ENCODE measurements at regions not wholly inside any gene's neighbourhood (a gene's known extent, or its start where the extent isn't known, plus 50 kb on each side); places are given as distances from the start of the nearest gene placed in this dataset.

DNA sequence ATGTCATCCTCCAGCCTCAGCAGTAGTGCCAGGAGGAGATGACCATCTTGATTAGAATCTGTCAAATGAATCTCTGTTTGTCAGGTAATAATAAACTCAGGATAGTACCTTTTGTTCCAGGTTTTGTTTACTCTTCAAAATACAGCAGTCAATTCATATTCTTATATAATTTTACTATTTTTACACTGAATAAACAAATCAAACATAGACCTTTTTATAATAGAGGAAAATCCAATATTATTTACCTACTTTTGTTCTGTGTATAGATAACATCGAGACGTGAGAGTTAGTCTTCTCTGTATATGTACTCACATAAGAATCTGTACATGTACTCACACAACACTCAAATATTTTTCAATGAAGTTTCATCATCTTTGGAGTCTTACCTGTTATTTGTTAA, 365.4 kb upstream of the EPHA5 start:
- Histone ChIP-seq H3K27me3 (no peaks in the 10 kb centered on the region), H3K4me3 (no peak overlapping the region), H3K4me1 (no peaks in the 10 kb centered on the region), H3K9me3 (no peaks in the 10 kb centered on the region), H3K27ac (no peak overlapping the region), H3K36me3 (no peaks in the 10 kb centered on the region)
- 50 to 74% methylated on average over 2 of the region's 2 CpGs for WGBS, 2 donors (ENCODE audit: low coverage in 1 of 2)
- no peak for DNase-seq
- no peak for TF ChIP-seq POLR2A (IDR thresholded peaks at IDR 0.05)
- TF ChIP-seq, protein P1, sequence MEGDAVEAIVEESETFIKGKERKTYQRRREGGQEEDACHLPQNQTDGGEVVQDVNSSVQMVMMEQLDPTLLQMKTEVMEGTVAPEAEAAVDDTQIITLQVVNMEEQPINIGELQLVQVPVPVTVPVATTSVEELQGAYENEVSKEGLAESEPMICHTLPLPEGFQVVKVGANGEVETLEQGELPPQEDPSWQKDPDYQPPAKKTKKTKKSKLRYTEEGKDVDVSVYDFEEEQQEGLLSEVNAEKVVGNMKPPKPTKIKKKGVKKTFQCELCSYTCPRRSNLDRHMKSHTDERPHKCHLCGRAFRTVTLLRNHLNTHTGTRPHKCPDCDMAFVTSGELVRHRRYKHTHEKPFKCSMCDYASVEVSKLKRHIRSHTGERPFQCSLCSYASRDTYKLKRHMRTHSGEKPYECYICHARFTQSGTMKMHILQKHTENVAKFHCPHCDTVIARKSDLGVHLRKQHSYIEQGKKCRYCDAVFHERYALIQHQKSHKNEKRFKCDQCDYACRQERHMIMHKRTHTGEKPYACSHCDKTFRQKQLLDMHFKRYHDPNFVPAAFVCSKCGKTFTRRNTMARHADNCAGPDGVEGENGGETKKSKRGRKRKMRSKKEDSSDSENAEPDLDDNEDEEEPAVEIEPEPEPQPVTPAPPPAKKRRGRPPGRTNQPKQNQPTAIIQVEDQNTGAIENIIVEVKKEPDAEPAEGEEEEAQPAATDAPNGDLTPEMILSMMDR (IDR thresholded peaks at IDR 0.05) = no peak
- TF ChIP-seq POLR2AphosphoS5 (IDR thresholded peaks at IDR 0.05) = no peak
- TF ChIP-seq EP300 (IDR thresholded peaks at IDR 0.05; ENCODE audit: low read depth) = no peak
- in situ Hi-C loops (cut with MboI; ENCODE audit: low pct_ligation_motif_present in 1 of 4, low pct_unique_long_range_greater_than_20kb in 1 of 4, low sequenced_read_pairs in 3 of 4) = no loop called here
- intact Hi-C loops (cut with DNase I; ENCODE audit: low total_unique reads) = no loop called here

DNA sequence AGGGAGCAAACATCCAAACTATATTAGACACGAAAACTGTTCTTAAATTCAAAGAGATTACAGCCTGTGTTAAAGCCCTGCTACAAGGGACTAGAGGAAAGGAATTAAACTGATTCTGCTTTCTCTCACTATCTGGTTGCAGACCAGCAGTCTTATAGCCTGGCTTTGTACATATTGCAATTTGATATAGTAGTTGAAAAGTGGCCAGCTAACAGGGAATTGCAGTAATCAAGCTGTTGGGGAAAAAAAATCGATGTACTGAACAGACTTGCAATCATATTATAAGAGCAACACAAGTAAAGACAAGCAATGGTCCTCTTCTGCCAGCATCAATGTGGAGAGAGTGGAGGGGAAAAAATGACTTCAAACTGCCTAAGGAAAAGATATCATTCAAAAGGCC, 364.4 kb upstream of the EPHA5 start:
- no peak for DNase-seq
- Histone ChIP-seq H3K36me3 (no peaks in the 10 kb centered on the region), H3K4me3 (no peak overlapping the region), H3K27me3 (no peaks in the 10 kb centered on the region), H3K9me3 (no peaks in the 10 kb centered on the region), H3K4me1 (no peaks in the 10 kb centered on the region), H3K27ac (no peak overlapping the region)
- in situ Hi-C loops (cut with MboI; ENCODE audit: low pct_ligation_motif_present in 1 of 4, low pct_unique_long_range_greater_than_20kb in 1 of 4, low sequenced_read_pairs in 3 of 4) (no loop called here), intact Hi-C loops (cut with DNase I; ENCODE audit: low total_unique reads) (no loop called here)
- WGBS, 2 donors (ENCODE audit: low coverage in 1 of 2) = 8 to 23% methylated on average over 2 of the region's 2 CpGs
- TF ChIP-seq POLR2A (IDR thresholded peaks at IDR 0.05) = no peak
- TF ChIP-seq EP300 (IDR thresholded peaks at IDR 0.05; ENCODE audit: low read depth) = no peak
- TF ChIP-seq POLR2AphosphoS5 (IDR thresholded peaks at IDR 0.05) = no peak
- TF ChIP-seq, protein P1 (IDR thresholded peaks at IDR 0.05) = no peak

DNA sequence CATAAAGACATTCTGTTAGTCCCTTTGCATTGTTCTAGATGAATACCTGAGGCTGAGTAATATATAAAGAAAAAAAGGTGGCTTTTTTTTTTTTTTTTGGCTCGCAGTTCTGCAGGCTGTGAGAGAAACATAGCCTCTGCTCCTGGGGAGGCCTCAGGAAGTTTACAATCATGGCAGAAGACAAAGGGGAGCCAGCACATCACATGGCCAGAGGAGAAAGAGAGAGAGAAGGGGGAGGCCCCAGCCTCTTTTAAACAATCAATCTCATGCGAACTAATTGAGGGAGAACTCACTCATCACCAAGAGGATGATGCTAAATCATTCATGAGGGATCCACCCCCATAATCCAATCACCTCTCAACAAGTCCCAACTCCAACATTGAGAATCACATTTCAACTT, 364.0 kb upstream of the EPHA5 start:
- in situ Hi-C loops (cut with MboI; ENCODE audit: low pct_ligation_motif_present in 1 of 4, low pct_unique_long_range_greater_than_20kb in 1 of 4, low sequenced_read_pairs in 3 of 4) = no loop called here
- Histone ChIP-seq H3K27me3 (no peaks in the 10 kb centered on the region), H3K9me3 (no peaks in the 10 kb centered on the region), H3K4me3 (no peak overlapping the region), H3K36me3 (no peaks in the 10 kb centered on the region), H3K27ac (no peak overlapping the region), H3K4me1 (no peaks in the 10 kb centered on the region)
- TF ChIP-seq POLR2A (IDR thresholded peaks at IDR 0.05) (no peak), POLR2AphosphoS5 (IDR thresholded peaks at IDR 0.05) (no peak), EP300 (IDR thresholded peaks at IDR 0.05; ENCODE audit: low read depth) (no peak)
- TF ChIP-seq, protein P1 (IDR thresholded peaks at IDR 0.05) = no peak
- no peak for DNase-seq
- intact Hi-C loops (cut with DNase I; ENCODE audit: low total_unique reads) = no loop called here
- WGBS, 2 donors (ENCODE audit: low coverage in 1 of 2) = 33 to 40% methylated on average over 1 to 2 of the region's 2 CpGs

DNA sequence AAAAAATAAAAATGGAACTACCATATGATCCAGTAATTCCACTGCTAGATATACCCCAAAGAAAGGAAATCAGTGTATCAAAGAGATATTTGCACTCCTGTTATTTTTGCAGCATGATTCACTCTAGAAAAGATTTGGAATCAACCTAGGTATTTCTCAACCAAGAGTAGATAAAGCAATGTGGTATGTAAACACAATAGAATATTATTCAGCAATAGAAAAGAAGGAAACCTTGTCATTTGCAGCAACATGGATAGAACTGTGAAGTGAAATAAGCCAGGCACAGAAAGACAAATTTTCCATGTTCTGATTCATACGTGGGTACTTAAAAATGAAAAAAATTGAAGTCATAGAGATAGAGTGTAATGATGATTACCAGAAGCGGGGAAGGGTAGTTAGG, 362.3 kb upstream of the EPHA5 start:
- Histone ChIP-seq H3K4me1 (no peaks in the 10 kb centered on the region), H3K27ac (no peak overlapping the region), H3K27me3 (no peaks in the 10 kb centered on the region), H3K9me3 (no peaks in the 10 kb centered on the region), H3K4me3 (no peak overlapping the region), H3K36me3 (no peaks in the 10 kb centered on the region)
- TF ChIP-seq POLR2AphosphoS5 (IDR thresholded peaks at IDR 0.05) (no peak), POLR2A (IDR thresholded peaks at IDR 0.05) (no peak), EP300 (IDR thresholded peaks at IDR 0.05; ENCODE audit: low read depth) (no peak)
- TF ChIP-seq, protein P1 (IDR thresholded peaks at IDR 0.05) = no peak
- in situ Hi-C loops (cut with MboI; ENCODE audit: low pct_ligation_motif_present in 1 of 4, low pct_unique_long_range_greater_than_20kb in 1 of 4, low sequenced_read_pairs in 3 of 4) = no loop called here
- no peak for DNase-seq
- 29 to 31% methylated on average over 2 of the region's 2 CpGs for WGBS, 2 donors (ENCODE audit: low coverage in 1 of 2)
- intact Hi-C loops (cut with DNase I; ENCODE audit: low total_unique reads) = no loop called here
